T-helper 2 cell treated with Interferon-gamma antibody and Interleukin-4, amounts not matched to agents 5 μg/mL and 100 μg/mL, for 36 hours (primary cell): ENCODE measurements at regions not wholly inside any gene's neighbourhood (a gene's known extent, or its start where the extent isn't known, plus 50 kb on each side); places are given as distances from the start of the nearest gene placed in this dataset.

Experiments used
- DNase-seq: peaks from one replicate; pipeline ENCODE4 v3.0.0; 2021; ENCODE audit warnings: low spot score
- H3K27ac Mint-ChIP-seq: one replicate; pipeline ENCODE4 v1.8.0; 2021; ENCODE audit warnings: mild to moderate bottlenecking, mixed read lengths
- H3K27me3 Mint-ChIP-seq: one replicate; pipeline ENCODE4 v1.8.0; 2021; ENCODE audit warnings: low read depth, mixed read lengths
- H3K36me3 Mint-ChIP-seq: one replicate; pipeline ENCODE4 v1.8.0; 2021; ENCODE audit warnings: low read depth, mixed read lengths
- H3K4me1 Mint-ChIP-seq: one replicate; pipeline ENCODE4 v1.8.0; 2021; ENCODE audit warnings: low read depth, mixed read lengths
- H3K4me3 Mint-ChIP-seq: one replicate; pipeline ENCODE4 v1.8.0; 2022; ENCODE audit warnings: mild to moderate bottlenecking, moderate library complexity, mixed read lengths
- H3K9me3 Mint-ChIP-seq: one replicate; pipeline ENCODE4 v1.8.0; 2021; ENCODE audit warnings: mixed read lengths

DNA sequence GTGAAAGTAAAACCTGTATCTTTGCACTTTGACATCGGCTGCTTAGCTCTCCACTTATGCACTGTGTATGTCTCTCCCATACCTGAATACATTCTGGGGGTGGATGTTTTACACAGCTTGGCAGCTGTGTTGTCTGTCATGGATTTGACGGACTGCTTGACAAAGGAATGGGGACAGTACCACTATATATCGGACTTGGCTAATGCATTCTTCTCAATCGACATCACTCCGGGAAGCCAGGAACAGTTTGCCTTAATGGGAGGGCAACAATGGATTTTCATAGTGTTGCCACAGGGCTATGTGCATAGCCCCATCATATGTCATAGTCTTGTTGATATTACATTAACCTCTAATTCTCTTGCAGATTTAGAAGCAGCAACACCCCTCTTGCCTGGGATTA lies 1008.3 kb downstream of the DNAH5 start:
- Mint-ChIP-seq H3K9me3 (peaks cover 29% of the 10 kb centered on the region), H3K36me3 (no peaks in the 10 kb centered on the region), H3K27me3 (no peaks in the 10 kb centered on the region), H3K4me3 (no peak overlapping the region), H3K4me1 (no peaks in the 10 kb centered on the region), H3K27ac (no peak overlapping the region)
- no peak for DNase-seq

DNA sequence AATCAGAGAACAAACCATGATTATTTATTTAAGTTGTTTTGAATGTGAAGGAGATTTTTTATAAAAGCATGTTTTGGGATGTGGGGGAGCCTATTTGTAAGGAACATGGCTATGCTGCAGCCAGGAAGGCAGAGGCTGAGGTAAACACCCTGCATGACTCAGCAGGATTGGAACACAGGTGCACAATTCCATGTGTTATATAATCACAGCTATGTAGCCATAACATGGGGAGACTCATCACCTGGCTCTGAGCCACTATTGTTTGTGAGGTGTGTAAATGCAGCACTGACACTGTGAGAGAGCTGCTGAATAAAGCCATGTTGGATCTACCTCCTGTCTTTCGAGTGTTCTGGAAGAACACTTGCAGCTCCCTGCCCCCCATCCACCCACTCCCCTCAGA lies 1009.8 kb downstream of the DNAH5 start:
- Mint-ChIP-seq H3K36me3 (no peaks in the 10 kb centered on the region), H3K4me1 (no peaks in the 10 kb centered on the region), H3K9me3 (peaks cover 35% of the 10 kb centered on the region), H3K27me3 (no peaks in the 10 kb centered on the region), H3K27ac (no peak overlapping the region), H3K4me3 (no peak overlapping the region)
- DNase-seq: no peak

DNA sequence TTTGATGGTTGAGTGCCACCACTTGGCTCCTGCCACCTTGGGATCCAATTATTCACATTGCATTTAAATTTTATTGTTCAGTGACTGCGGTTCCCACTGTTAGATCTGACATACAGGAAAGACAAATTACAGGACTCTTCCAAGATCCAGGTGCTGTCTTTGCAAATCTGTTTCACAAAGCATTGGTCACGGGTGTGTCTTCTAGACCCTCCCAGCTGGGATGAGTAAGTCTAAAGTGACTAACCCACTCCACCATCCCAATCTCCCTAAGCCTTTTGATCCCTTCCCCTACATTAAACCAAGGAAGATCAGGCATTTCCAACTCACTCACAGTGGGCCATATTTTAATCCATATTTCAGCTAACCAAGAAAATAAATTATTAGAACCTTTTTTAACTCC lies 1016.3 kb upstream of the CTNND2 start:
- H3K36me3 Mint-ChIP-seq: no peaks in the 10 kb centered on the region
- H3K27me3 Mint-ChIP-seq: no peaks in the 10 kb centered on the region
- no peak overlapping the region for H3K27ac Mint-ChIP-seq
- H3K4me3 Mint-ChIP-seq: no peak overlapping the region
- DNase-seq: no peak
- H3K4me1 Mint-ChIP-seq: no peaks in the 10 kb centered on the region
- H3K9me3 Mint-ChIP-seq: peaks cover 49% of the 10 kb centered on the region

DNA sequence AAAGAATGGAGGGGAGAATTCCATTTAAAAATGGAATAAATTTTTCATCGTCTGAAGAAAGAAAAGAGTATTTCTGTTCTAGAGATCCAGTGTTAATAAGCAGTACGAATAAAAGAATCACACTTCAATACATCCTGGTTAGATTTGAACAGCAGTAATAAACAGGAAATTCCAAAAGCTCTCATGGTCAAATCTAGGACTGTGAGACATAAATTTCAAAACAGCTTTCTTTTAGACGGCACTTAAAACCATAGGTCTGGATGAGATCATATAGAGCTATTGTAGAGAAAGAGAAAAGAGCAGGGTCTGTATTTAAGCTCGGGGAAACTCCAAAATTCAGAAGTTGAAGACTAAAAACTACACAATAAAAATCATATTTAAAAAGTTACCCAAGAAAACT lies 1006.9 kb upstream of the CTNND2 start:
- no peaks in the 10 kb centered on the region for H3K36me3 Mint-ChIP-seq
- peaks cover 42% of the 10 kb centered on the region for H3K9me3 Mint-ChIP-seq
- no peak for DNase-seq
- H3K4me3 Mint-ChIP-seq: no peak overlapping the region
- no peaks in the 10 kb centered on the region for H3K27me3 Mint-ChIP-seq
- no peak overlapping the region for H3K27ac Mint-ChIP-seq
- H3K4me1 Mint-ChIP-seq: no peaks in the 10 kb centered on the region

DNA sequence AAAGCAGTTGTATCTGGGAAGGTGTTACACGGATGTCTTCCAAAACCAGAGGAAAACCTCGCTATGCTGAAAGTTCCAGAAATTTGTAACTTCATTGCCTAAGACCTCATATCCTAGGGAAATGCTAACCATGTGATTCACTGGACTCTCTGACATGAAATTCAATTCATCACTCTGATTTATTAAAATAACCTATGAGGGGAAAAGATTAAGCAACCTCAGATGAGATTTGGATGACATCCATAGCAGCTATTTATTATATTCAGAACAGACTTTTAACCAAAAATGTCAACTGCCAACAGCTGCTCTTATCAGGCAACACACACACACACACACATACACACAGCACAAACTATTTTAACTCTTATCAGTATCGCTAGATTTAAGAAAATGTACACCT lies 1006.4 kb upstream of the CTNND2 start:
- H3K27me3 Mint-ChIP-seq: no peaks in the 10 kb centered on the region
- H3K4me1 Mint-ChIP-seq: no peaks in the 10 kb centered on the region
- H3K4me3 Mint-ChIP-seq: no peak overlapping the region

DNA sequence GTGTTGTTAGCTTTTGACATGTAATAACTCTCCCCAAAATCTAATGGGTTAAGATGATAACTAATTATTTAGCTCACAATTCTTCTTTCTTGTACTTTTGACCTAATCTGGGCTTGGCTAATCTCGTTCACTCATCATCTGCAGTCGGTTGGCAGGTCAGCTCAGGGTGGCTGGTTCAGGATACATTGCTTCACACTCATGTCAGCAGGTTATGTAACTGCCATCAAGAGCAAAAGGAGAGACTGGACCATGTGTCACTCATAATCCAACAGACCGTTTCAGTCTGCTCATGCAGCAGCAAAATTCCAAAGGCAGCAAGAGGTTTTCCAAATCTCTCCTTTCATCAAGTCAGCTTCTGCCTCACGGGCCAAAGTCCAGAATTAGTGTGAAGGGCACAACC lies 998.4 kb upstream of the CTNND2 start:
- H3K4me3 Mint-ChIP-seq: no peak overlapping the region
- no peaks in the 10 kb centered on the region for H3K36me3 Mint-ChIP-seq
- no peak for DNase-seq
- H3K9me3 Mint-ChIP-seq: peaks cover 25% of the 10 kb centered on the region
- H3K4me1 Mint-ChIP-seq: no peaks in the 10 kb centered on the region
- H3K27me3 Mint-ChIP-seq: no peaks in the 10 kb centered on the region
- no peak overlapping the region for H3K27ac Mint-ChIP-seq

More for the DNA sequence above, 1006.4 kb upstream of the CTNND2 start:
- DNase-seq: no peak
- no peak overlapping the region for H3K27ac Mint-ChIP-seq
- H3K36me3 Mint-ChIP-seq: no peaks in the 10 kb centered on the region
- peaks cover 40% of the 10 kb centered on the region for H3K9me3 Mint-ChIP-seq

DNA sequence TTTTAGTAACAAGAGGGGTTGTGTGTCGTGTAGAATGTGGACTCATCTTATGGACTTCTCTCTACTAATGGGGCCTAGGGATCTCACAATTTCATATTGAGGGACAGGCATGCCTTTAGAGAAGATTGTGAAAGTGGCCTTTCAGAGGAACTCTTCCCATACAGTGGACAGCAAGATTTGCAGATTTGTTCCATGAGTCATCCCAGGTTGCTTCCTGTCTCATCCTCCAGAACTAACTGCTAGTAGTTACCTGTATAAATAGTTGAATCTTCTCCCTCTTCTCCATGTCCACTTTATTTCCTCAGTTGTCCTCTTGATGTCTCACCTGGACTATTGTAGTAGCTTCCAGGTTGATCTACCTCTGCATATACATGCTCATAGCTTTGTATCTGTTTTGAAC lies 997.5 kb upstream of the CTNND2 start:
- Mint-ChIP-seq H3K9me3 (peaks cover 22% of the 10 kb centered on the region), H3K27me3 (no peaks in the 10 kb centered on the region), H3K27ac (no peak overlapping the region), H3K4me1 (no peaks in the 10 kb centered on the region), H3K4me3 (no peak overlapping the region), H3K36me3 (no peaks in the 10 kb centered on the region)
- DNase-seq: no peak

DNA sequence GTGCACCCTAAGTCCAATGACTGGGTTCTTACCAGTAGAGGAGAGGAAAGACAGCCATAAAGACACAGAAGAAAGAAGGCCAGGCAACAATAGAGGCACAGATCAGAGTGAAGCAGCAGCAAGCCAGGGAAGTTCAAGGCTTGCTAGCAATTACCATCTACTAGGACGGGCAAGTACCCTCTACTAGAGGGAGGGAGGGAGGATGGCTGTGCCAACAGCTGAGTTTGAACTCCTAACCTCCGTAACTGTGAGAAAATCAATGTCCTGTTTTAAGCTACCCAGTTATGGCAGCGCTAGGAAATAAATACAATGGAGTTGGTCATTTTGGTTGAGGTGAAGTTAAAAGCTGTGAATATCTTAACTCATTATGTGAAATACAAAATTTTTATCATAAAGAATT lies 991.8 kb upstream of the CTNND2 start:
- Mint-ChIP-seq H3K27me3 (no peaks in the 10 kb centered on the region), H3K27ac (no peak overlapping the region), H3K9me3 (peaks cover 41% of the 10 kb centered on the region), H3K36me3 (no peaks in the 10 kb centered on the region), H3K4me1 (no peaks in the 10 kb centered on the region), H3K4me3 (no peak overlapping the region)
- no peak for DNase-seq

DNA sequence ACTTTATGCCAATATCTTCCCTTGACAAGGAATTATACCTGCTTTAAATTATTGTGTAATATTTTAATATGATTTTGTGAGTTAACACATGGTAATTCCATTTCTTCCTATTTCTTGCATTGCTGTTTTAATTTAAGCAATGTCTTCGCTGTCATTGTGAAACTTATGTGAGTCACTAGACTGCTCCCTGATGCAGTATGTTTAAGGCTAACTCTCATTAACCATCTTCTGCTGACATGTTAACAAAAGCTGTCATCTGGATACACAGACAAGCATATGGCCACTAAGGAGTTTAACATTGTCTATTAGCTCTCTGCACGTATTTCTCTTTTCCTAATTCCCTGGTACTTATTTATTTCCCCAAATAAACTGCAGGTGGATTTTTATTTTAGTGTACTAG lies 980.8 kb upstream of the CTNND2 start:
- Mint-ChIP-seq H3K4me3 (no peak overlapping the region), H3K27ac (no peak overlapping the region), H3K9me3 (peaks cover 47% of the 10 kb centered on the region), H3K27me3 (no peaks in the 10 kb centered on the region), H3K4me1 (no peaks in the 10 kb centered on the region), H3K36me3 (no peaks in the 10 kb centered on the region)
- DNase-seq: no peak

DNA sequence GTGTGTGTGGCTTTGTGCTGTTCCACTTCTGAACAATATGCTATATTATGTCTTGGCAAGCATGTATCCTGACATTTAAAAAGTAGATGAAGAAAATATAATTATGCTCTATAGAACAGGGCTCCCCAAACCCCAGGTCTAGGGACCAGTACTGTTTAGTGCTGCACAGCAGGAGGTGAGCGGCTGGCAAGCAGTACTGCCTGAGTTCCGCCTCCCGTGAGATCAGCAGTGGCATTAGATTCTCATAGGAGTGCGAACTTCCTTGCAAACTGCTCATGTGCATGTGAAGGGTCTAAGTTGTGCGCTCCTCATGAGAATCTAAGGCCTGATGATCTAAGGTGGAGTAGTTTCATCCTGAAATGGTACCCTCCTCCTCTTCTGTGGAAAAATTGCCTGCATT lies 979.1 kb upstream of the CTNND2 start:
- Mint-ChIP-seq H3K27ac (no peak overlapping the region), H3K27me3 (no peaks in the 10 kb centered on the region), H3K4me1 (no peaks in the 10 kb centered on the region), H3K9me3 (peaks cover 55% of the 10 kb centered on the region), H3K36me3 (no peaks in the 10 kb centered on the region), H3K4me3 (no peak overlapping the region)
- no peak for DNase-seq

DNA sequence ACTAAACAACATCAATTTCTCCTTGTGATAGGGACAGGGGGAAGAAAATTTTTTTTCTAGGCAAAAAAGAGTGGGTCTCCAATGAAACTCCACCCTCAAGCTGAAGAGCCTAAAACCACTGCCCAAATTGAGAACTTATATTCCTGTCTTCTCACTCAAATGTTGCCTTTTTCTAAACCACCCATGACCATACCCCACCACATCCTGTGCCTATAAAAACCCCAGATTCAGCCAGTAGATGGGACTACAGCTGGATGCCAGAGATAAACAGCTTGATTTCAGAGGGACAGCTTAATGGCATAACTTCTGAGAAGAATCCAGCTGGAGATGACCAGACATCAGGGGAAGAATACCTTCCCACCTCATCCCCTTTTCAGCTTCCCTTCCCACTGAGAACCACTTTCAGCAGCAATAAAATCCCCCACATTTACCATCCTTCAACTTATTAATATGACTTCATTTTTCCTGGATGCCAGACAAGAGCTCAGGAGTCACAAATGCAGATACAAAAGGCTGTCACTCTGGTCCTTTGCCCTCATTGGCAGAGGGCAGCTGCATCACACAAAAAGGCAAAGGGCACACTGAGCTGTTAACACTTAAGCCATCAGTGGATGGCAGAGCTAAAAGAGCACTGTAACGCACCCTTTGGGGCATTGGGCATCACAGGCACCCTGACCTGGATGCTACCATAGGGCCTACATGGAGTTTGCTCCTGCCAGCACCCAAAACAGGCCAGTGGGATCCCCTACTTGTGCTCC lies 972.5 kb upstream of the CTNND2 start:
- H3K27ac Mint-ChIP-seq: no peak overlapping the region
- no peaks in the 10 kb centered on the region for H3K4me1 Mint-ChIP-seq

DNA sequence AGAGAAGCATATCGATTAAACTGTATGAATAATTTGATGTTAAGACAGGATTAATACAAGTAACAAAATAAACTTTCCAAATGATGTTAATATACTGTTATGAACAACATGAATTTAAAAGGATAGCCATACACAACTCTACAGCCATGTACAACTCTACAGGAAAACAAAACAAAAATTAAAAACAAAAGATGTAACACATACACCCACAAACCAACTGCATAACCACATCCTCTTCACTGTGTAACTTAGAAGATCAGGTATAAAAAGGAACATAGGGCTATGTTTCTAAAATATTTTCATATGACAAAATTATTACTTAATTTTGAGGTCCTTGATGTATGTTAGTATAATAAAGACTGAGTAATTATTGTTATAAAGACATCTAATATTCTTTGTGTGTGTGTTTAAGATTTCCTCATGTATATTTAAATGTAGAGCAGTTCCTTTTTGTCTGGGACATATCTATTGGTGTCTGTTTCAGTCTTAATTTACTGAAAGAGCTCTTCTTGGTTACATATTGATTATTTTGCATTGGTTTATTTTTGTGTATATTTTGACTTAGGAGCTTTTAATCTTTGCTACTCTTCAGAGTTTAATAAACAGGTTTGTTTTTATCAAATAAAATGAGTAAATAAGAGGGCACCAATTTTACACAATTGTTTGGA lies 966.8 kb upstream of the CTNND2 start:
- no peak for DNase-seq
- Mint-ChIP-seq H3K9me3 (peaks cover 50% of the 10 kb centered on the region), H3K27ac (no peak overlapping the region), H3K4me1 (no peaks in the 10 kb centered on the region), H3K27me3 (no peaks in the 10 kb centered on the region), H3K36me3 (no peaks in the 10 kb centered on the region), H3K4me3 (no peak overlapping the region)

More for the DNA sequence above, 972.5 kb upstream of the CTNND2 start:
- no peaks in the 10 kb centered on the region for H3K27me3 Mint-ChIP-seq
- DNase-seq: no peak
- peaks cover 46% of the 10 kb centered on the region for H3K9me3 Mint-ChIP-seq
- H3K4me3 Mint-ChIP-seq: no peak overlapping the region
- no peaks in the 10 kb centered on the region for H3K36me3 Mint-ChIP-seq

DNA sequence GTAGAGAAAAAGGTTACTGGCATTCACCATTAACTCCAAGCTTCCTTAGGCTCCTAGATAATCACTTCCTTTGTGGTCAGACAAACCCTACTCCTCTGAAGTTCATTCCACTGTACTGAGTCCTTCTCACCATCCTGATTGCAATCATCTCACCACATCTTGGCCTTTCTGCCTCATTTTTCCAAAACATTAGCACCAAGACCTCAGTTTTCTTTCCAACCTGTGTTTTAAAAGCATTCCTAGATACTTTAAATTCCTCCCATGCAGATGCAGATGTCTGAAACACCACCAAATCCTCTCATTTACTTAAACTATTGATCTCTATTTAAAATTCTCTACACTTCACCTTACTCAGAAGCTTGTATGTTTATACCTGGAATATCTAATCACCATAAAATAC lies 961.3 kb upstream of the CTNND2 start:
- Mint-ChIP-seq H3K4me3 (no peak overlapping the region), H3K27me3 (no peaks in the 10 kb centered on the region), H3K36me3 (no peaks in the 10 kb centered on the region), H3K27ac (no peak overlapping the region), H3K9me3 (peaks cover 47% of the 10 kb centered on the region), H3K4me1 (no peaks in the 10 kb centered on the region)
- no peak for DNase-seq

DNA sequence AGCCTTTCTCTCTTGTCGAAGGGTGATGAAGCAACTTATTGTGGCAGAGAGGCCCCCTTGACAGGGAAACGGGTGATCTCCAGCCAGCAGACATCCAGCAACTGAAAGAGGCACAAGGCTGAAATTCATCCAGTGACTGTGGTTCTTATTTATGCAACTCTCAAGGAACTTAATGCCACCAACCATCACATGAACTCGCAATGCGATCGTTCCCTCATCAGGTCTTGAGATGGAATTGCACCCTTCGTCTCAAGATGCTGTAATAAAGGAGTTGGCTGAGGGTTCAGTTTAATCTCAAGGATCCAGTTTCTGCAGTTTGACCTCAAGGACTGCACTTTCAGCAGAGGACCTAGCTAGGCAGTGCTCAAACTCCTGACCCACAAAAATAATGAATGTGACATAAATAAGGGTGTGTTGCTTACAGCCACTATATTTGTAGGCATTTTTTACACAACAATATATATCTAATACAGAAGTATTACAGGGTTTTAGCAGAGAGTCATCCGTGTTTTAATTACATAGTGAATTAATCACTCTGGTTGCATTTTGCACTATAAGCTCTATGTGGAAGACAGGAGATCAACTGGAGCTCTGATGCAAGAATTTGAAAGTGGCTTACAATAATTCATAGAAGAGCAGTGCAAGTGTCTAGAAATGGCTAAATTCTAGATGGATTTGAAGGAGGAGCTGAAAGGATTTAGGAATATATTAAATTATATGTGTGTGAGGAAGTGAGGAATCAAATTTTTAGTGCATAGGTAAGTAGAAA lies 957.8 kb upstream of the CTNND2 start:
- no peak overlapping the region for H3K27ac Mint-ChIP-seq
- peaks cover 50% of the 10 kb centered on the region for H3K9me3 Mint-ChIP-seq
- H3K4me1 Mint-ChIP-seq: no peaks in the 10 kb centered on the region
- no peak for DNase-seq
- H3K27me3 Mint-ChIP-seq: no peaks in the 10 kb centered on the region
- H3K4me3 Mint-ChIP-seq: no peak overlapping the region
- H3K36me3 Mint-ChIP-seq: no peaks in the 10 kb centered on the region
